Fibroblast of villous mesenchyme (primary cell): ENCODE measurements at regions not wholly inside any gene's neighbourhood (a gene's known extent, or its start where the extent isn't known, plus 50 kb on each side); places are given as distances from the start of the nearest gene placed in this dataset.

Experiments used
- DNase-seq: peaks from one replicate; pipeline ENCODE4 v3.0.0-alpha.2; 2010; ENCODE audit warnings: low read depth
- H3K4me3 ChIP-seq: 2 replicates; pipeline ENCODE4 v1.5.1; 2011; ENCODE audit warnings: low read depth, mild to moderate bottlenecking, low read length
- TF ChIP-seq, protein P1 (sequence below): IDR thresholded peaks from 2 replicates; pipeline ENCODE4 v1.5.1; 2012; ENCODE audit warnings: low read depth, mild to moderate bottlenecking, low read length; ENCODE audit not compliant: insufficient read depth

GRCh38 chrX:2629316-2630007 is 61.6 kb upstream of the CD99 start:
- no peak overlapping the region for H3K4me3 ChIP-seq
- DNase-seq, result no peak
- TF ChIP-seq, protein P1, sequence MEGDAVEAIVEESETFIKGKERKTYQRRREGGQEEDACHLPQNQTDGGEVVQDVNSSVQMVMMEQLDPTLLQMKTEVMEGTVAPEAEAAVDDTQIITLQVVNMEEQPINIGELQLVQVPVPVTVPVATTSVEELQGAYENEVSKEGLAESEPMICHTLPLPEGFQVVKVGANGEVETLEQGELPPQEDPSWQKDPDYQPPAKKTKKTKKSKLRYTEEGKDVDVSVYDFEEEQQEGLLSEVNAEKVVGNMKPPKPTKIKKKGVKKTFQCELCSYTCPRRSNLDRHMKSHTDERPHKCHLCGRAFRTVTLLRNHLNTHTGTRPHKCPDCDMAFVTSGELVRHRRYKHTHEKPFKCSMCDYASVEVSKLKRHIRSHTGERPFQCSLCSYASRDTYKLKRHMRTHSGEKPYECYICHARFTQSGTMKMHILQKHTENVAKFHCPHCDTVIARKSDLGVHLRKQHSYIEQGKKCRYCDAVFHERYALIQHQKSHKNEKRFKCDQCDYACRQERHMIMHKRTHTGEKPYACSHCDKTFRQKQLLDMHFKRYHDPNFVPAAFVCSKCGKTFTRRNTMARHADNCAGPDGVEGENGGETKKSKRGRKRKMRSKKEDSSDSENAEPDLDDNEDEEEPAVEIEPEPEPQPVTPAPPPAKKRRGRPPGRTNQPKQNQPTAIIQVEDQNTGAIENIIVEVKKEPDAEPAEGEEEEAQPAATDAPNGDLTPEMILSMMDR, result no peak

- no peak for DNase-seq
- no peak overlapping the region for H3K4me3 ChIP-seq
- TF ChIP-seq, protein P1, result no peak
Measured at GRCh38 chrX:2628751-2629315, 62.3 kb upstream of the CD99 start.

- DNase-seq, result peak; percentile 55
- H3K4me3 ChIP-seq, result no peak overlapping the region
- TF ChIP-seq, protein P1, result peak; percentile 63
Measured at GRCh38 chrX:2627272-2627867, 63.7 kb upstream of the CD99 start.

GRCh38 chrX:2626750-2627149 is 64.3 kb upstream of the CD99 start:
- no peak for DNase-seq
- TF ChIP-seq, protein P1, result no peak

GRCh38 chrX:2620576-2620975 is 70.5 kb upstream of the CD99 start:
- no peak overlapping the region for H3K4me3 ChIP-seq
- TF ChIP-seq, protein P1, result no peak
- DNase-seq, result no peak

More at GRCh38 chrX:2626750-2627149, 64.3 kb upstream of the CD99 start:
- H3K4me3 ChIP-seq, result no peak overlapping the region

GRCh38 chrX:2618516-2618915 is 72.6 kb upstream of the CD99 start:
- no peak for DNase-seq
- TF ChIP-seq, protein P1, result no peak
- no peak overlapping the region for H3K4me3 ChIP-seq

- TF ChIP-seq, protein P1, result peak; percentile 75
- peak; percentile 86 for DNase-seq
- no peak overlapping the region for H3K4me3 ChIP-seq
Measured at GRCh38 chrX:2614911-2615310, 76.2 kb upstream of the CD99 start.
